NCI-H524 treated with DMSO at 0.1 percent for 48 hours (cell line): ENCODE measurements at regions not wholly inside any gene's neighbourhood (a gene's known extent, or its start where the extent isn't known, plus 50 kb on each side); places are given as distances from the start of the nearest gene placed in this dataset.

Source experiments
- DNase-seq: peaks from one replicate; lab custom pipeline; 2025; lab: John Stamatoyannopoulos, UW

- DNase-seq = no peak
These were observed 82.3 kb upstream of the CD99 start for GRCh38 chrX:2608638-2609430.

GRCh38 chrX:2607113-2607512 is 84.0 kb upstream of the CD99 start:
- DNase-seq = no peak

DNA sequence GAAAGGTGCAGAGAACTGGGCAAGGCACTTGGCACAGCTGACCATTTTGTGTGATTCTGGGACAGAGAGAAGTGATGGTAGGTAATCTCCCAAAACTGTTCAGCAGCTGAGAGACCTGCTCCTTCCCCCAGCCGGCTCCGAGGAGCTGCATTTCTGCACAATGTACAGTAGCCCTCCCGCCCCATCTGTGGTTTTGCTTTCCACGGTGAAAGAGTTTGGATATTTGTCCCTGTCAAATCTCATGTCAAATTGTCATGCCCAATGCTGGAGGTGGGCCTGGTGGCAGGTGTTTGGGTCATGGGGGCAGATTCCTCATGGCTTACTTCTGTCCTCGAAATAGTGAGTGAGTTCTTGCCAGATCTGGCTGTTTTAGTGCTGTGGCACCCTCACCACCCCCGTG is 90.5 kb upstream of the CD99 start:
- DNase-seq = no peak

GRCh38 chrX:2596555-2597255 is 94.4 kb upstream of the CD99 start:
- no peak for DNase-seq

DNA sequence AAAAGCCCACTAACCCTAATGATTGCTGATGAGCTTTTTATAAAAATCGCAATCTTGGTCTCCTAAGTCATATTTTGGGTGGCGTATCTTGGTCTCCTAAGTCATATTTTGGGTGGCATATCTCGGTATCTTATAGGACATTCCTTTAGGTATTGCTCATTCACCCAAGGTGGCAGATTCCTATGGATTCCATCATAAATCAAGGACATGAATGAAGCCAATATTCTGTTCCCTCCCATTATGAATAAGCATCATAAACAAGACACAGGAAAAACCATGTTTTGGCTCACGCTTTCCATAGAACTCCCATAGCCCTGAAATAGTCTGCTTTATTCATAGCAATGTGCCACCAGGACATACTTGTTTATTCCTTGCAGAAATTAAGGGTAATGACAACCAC is 95.0 kb upstream of the CD99 start:
- DNase-seq = no peak

DNA sequence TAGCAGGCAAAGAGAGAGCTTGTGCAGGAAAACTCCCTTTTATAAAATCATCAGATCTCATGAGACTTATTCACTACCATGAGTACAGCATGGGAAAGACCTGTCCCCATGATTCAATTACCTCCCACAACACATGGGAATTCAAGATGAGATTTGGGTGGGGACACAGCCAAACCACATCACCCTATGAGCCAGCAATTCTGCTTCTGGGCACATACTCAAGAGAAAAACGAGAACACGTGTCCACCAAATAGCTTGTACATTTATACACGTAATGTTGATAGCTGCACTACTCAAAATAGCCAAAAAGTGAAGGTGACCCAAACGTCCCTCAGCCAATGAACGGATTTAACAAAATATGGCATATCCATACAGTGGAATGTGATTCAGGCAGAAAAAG is 94.5 kb upstream of the DHRSX start:
- DNase-seq = no peak

DNA sequence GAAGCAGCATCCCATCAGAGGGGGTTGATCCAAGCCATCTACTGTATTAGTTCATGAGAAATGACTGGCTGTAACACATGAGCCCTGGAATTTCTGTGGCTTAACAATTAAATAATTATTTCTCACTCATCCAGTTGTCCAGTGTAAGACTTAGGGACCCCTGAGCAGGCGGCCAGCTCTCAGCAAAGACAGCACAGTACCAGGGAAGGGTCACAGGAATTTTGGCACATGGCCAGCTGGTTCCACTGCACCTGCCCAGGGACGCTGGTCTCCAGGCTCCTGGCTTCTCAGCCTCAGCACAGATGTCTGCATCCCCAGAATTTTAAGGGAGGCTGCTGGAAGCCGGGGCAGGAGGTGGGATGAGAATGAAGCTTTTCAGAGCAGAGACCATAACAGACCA is 93.7 kb upstream of the DHRSX start:
- DNase-seq = no peak

DNA sequence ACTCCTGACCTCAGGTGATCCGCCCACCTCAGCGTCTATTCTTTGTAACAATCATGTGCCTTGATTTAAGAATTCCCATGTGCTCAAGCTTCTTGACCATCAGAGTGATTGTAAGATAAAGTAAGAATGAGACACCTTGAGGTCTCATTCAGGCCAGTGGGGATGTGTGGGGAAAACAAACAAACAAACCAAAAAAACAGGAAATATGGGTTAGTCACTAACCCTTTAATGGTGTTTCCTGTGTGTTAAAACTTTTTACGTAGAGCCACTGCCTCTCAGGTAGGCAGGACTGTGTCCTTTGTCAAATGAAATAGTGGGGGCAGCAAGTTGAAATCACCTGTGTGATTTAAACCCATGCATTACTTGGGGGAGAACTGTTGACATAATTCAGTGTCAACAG is 91.5 kb upstream of the DHRSX start:
- no peak for DNase-seq

GRCh38 chrX:2589186-2590020 is 88.6 kb upstream of the DHRSX start:
- no peak for DNase-seq

DNA sequence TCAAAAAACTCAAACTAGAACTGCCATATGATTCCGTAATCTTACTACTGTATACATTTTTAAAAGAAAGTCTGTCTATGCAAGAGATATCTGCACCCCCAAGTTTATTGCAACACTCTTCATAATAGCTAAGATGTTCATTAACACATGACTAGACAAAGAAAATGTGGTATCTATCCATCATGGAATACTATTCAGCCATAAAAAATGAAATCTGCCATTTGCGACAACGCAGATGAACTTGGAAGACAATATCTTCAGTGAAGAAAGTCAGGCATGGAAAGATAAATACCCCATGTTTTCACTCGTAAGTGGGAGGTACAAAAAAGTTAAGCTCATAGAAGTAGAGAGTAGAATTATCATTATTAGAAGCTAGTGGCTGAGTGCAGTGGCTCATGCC is 87.3 kb upstream of the DHRSX start:
- DNase-seq = no peak

- DNase-seq = no peak
These were observed 86.4 kb upstream of the DHRSX start for GRCh38 chrX:2587146-2587545.

DNA sequence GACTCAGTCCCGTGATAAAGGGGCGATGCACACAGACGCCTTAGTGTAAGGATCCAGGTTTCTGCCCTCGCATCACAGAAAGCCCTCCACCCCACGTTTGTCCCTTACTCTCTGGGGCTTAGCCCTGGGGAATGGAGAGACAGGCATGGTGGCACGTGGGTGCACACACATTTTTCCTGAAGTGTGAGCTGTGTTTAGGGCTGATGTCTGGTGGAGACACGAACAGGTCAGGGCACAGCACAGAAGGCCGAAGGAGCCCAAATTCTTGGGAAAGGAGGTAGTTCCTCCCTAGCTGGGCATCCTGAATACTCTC is 84.3 kb upstream of the DHRSX start:
- DNase-seq = no peak

DNA sequence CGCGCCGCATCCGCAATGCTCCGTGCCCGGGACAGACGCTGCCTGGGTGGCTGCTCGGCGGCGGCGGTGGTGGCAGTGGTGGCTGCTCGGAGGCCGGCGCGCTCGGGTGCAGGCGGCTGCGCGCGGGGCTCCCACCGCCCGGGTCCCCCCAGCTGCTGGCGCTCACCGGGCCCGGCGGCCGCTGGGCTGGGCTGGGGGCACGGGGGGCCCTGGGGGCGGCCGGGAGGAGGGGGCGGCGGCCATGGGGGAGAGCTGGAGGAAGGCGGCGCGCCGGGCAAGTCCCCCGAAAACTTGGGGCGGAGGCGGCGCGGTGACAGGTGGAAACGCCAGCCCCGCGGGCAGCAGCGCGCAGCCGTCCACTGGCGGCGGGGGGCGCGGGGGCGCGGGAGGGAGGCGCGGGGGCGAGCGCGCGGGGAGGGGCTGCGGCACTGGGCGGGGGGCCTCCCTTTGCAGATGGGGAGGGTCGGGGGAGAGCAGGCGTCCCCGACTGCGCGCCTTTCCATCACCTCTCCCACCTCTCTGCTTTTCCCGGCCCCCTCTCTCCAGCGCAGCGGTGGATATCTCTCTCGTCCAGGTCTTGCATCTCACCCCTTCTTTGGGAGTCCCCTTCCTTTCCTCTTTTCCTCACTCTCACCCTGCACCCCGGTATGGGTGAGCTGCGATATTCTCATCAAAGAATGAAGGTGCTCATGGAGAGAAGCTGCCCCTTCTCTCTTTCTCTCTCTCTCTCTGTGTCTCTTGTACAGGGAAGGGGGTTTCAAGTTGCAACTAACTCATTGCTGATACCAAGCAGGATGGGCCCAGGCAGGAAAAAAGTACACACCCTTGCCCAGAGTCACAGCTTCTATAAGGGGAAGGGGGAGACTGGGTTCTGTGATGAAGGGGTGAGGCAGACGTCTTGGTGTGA is 83.7 kb upstream of the DHRSX start:
- no peak for DNase-seq

DNA sequence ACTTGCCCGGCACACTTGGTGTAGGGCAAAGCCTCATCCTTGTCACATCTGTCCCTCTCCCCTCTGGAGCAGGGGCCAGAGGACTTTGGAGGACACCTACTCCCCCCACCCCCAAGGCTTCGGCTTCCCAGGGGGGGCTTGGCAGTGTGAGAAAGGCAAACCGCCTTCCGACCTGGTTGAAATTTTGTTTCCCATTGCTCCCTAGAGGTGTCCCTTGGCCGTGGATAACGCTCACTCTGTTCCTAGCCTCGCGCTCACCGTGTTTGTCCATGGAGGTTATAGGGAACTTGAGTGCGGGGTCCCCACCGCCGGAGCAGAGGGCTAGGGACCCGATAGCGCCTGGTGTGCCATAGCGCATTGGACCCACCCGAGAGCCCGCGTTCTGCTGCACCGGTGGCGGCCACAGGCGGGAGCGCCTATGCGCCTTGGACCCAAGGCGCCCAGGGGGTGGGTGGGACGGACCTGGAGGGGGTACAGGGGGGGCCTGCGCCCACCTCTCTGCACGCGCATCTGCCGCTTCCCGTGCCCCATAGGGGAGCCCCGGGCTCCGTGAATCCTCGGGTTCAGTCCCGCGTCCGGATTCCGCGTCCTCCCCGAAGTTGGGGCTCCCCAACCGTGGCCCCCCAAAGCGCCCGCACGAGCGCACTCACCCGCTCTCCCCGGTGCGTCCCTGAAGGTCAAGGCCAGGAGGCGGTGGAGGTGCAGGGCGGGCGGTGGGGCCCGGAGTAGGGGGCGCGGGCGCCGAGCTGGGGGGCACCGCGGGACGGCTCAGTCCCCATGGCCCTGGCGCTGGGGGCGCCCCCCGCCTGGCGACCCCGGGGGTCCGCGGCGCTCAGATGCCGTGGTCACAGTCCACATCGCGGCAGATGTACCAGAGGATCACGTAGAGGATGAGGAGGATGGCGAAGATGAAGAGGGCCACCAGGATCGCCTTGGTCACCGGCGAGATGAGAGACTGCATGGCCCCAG is 82.7 kb upstream of the DHRSX start:
- DNase-seq = no peak

- no peak for DNase-seq
These were observed 81.9 kb upstream of the DHRSX start for GRCh38 chrX:2582667-2583066.

DNA sequence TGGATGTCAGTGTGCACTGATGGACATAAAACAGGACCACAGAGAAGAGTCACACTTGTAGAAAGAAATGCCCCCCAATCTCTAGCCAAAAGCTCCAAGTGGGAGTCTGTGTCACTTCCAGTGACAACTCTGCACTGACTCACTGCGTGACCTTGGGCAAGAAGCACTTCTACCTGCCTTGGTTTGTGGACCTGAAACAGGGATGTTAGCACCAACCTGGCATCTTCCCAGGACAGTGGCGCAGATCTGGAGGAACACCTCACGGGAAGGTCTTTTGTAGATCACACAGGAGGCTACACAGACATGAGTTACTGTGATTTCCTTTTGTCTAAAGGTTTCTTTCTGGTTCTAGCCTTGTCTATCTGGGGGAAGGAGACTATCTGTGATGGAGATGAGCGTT is 80.5 kb upstream of the DHRSX start:
- DNase-seq = no peak

DNA sequence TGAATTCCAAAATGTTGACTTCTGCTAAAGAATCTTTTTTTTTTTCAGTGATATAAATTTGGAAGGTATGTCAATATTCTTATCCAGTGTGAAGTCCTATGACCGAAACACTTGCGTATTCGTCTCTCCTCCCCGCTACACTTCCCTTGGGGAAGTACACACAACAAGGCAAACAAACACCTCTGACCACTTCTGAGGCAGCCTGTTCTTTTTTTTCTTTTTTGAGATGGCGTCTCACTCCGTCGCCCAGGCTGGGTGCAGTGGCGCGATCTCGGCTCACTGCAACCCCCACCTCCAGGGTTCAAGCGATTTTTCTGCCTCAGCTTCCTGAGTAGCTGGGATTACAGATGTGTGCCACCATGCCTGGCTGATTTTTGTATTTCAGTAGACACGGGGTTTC is 78.1 kb upstream of the DHRSX start:
- no peak for DNase-seq

DNA sequence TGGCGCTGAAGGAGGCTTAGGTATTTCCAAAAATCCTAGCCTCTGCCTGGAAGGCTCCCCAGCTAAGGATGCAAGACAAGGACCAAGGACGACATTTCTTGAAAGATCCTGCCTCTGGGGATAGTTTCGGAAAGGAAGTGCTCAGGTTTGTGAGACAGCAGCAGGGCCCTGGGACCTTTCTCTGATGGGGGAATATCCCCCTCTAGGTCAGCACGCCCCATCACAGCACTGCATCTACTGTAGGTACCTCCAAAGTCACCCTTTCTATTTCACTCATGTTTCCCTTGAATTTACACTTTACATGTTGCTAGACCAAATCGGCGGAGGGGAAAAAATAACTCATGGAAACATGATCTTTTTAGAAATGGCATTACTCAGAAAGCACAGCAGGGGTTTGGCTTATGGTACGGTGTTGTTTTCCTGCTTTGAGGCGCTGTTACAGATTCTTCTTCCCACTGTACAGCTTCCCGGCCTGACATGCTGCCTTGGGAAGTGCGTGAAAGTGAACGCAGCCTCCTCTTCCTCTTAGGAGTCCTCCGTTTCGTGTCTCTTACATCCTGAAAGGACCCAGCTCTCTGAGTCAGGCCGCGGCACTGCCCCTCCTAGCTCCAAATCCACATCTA is 77.2 kb upstream of the DHRSX start:
- DNase-seq = no peak

GRCh38 chrX:2576793-2577192 is 76.0 kb upstream of the DHRSX start:
- DNase-seq = no peak

GRCh38 chrX:2574271-2574670 is 73.5 kb upstream of the DHRSX start:
- DNase-seq = no peak
